ENCODE measurements at regions not wholly inside any gene's neighbourhood (a gene's known extent, or its start where the extent isn't known, plus 50 kb on each side); places are given as distances from the start of the nearest gene placed in this dataset.

DNA sequence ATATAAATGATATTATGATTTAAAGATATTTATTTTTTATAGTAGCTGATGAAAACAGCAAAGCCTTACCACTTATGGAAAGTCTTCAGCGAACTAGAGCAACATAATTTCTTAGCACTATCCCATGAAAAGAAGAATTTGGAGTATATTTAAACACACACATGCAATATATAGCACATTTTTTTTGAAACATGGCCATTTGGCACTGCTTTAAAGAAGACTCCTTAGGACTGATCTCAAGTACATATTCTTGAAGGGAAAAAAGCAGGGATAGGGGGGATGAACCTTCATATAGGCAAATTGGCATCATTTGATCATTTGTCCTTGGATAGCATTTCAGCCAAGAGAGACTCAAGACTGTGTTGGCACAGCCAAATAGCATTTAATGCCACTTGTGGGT lies 193.3 kb downstream of the ANKRD50 start:
- no peak overlapping the region for H3K4me3 ChIP-seq (replicated peaks in 1 of 2; ENCODE audit: low read depth in 2 of 2, low read length in 2 of 2)
- TF ChIP-seq, protein P1, sequence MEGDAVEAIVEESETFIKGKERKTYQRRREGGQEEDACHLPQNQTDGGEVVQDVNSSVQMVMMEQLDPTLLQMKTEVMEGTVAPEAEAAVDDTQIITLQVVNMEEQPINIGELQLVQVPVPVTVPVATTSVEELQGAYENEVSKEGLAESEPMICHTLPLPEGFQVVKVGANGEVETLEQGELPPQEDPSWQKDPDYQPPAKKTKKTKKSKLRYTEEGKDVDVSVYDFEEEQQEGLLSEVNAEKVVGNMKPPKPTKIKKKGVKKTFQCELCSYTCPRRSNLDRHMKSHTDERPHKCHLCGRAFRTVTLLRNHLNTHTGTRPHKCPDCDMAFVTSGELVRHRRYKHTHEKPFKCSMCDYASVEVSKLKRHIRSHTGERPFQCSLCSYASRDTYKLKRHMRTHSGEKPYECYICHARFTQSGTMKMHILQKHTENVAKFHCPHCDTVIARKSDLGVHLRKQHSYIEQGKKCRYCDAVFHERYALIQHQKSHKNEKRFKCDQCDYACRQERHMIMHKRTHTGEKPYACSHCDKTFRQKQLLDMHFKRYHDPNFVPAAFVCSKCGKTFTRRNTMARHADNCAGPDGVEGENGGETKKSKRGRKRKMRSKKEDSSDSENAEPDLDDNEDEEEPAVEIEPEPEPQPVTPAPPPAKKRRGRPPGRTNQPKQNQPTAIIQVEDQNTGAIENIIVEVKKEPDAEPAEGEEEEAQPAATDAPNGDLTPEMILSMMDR (IDR thresholded peaks at IDR 0.05; ENCODE audit: low read depth, low read length), result no peak
- DNase-seq (ENCODE audit: low read depth in 2 of 2), result no peak

DNA sequence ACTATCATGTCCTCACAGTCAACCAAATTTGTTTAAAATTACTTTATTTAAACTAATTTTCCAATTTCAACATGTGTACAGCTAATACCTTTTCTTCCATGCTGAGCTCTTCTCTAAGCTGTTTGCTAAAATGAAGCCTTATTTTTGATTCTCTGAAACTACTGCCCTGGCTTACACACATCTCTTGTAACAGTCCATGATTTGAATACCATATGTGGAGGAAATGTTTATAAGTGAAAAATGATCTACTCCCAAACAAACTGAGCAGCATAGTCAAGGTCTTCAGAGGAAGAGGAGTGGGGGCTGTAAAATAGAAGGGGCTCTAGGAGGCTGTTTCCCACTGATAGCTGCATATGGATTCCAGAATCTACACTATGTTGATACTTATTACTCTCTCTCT lies 188.7 kb downstream of the ANKRD50 start:
- no peak for DNase-seq (ENCODE audit: low read depth in 2 of 2)
- H3K4me3 ChIP-seq (replicated peaks in 1 of 2; ENCODE audit: low read depth in 2 of 2, low read length in 2 of 2), result no peak overlapping the region
- TF ChIP-seq, protein P1 (IDR thresholded peaks at IDR 0.05; ENCODE audit: low read depth, low read length), result no peak

DNA sequence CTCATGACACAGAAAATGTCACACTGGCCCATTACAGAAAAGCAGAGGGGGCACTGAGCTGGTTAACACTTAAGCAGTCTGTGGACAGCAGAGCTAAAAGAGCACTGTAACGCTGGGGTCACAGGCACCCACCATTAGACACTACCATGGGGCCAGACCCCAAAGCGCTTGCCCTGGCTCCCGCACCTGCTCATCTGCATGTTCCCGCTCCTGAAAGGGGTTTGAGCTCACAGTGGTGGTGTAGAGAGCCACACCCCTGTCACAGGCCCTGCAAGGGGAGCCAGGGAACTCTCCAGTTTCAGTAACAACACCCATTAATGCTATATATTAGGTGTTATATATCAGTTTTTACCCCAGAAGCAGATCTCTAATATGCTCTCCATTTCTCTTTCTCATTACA lies 187.0 kb downstream of the ANKRD50 start:
- DNase-seq (ENCODE audit: low read depth in 2 of 2), result no peak
- TF ChIP-seq, protein P1 (IDR thresholded peaks at IDR 0.05; ENCODE audit: low read depth, low read length), result no peak
- H3K4me3 ChIP-seq (replicated peaks in 1 of 2; ENCODE audit: low read depth in 2 of 2, low read length in 2 of 2), result no peak overlapping the region

DNA sequence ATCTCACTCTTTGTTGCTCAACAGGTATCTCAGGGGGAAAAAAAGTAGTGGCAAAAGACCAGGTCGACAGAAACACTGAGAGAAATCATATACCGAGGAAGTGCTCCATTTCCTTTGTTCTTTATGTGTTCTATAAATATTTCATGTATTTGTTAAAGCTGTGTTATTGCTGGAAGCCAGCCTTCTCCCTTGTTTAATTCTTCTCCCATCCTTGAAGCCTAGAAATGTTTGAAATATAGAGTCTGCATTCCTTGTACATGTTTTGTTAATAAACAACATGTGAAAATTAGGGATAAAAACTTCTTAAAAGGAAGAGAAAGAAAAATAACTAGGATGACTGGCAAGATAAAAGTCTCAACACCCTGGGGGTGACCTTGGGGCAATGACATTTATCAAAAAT lies 186.2 kb downstream of the ANKRD50 start:
- TF ChIP-seq, protein P1 (IDR thresholded peaks at IDR 0.05; ENCODE audit: low read depth, low read length), result no peak
- no peak for DNase-seq (ENCODE audit: low read depth in 2 of 2)

DNA sequence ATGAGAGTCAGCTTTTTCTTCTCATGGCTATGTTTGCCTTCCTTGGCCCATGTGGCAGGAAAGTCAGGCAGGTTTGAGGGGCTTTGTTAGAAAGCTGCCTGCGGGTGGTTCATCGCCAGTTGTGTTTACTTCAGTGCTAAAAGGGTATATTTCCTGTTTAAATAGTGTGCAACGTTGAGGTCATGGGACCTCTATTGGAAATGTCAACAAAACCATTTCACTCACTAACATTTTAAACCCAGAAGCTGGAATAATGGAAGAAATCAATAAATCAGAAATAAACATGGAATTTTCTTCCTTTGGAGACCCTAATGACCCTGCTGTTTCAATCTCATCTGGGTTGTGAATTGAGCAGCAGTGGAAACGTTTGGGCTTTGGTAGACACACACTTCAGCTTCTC lies 185.8 kb downstream of the ANKRD50 start:
- TF ChIP-seq, protein P1 (IDR thresholded peaks at IDR 0.05; ENCODE audit: low read depth, low read length), result no peak

More for the DNA sequence above, 186.2 kb downstream of the ANKRD50 start:
- no peak overlapping the region for H3K4me3 ChIP-seq (replicated peaks in 1 of 2; ENCODE audit: low read depth in 2 of 2, low read length in 2 of 2)

DNA sequence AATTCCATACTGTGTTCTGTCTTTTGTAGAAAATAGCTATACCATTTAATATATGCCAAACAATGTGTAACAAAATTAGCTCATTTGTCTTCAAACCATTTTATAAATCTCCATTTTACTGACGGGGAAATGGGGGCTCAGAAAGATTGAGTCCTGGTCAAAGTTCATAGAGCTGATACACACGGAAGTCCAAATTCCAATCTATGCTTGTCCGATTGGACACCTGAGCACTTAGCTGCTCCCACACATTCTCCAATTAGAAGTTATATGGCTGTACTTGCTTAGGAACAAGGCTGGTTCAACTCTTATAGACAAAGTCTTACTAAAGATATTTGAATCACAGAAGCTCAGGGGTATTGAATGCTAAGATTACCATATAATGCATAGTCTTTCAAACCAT lies 185.2 kb downstream of the ANKRD50 start:
- DNase-seq (ENCODE audit: low read depth in 2 of 2), result no peak
- TF ChIP-seq, protein P1 (IDR thresholded peaks at IDR 0.05; ENCODE audit: low read depth, low read length), result no peak
- H3K4me3 ChIP-seq (replicated peaks in 1 of 2; ENCODE audit: low read depth in 2 of 2, low read length in 2 of 2), result no peak overlapping the region

More for the DNA sequence above, 185.8 kb downstream of the ANKRD50 start:
- H3K4me3 ChIP-seq (replicated peaks in 1 of 2; ENCODE audit: low read depth in 2 of 2, low read length in 2 of 2), result no peak overlapping the region
- DNase-seq (ENCODE audit: low read depth in 2 of 2), result no peak

DNA sequence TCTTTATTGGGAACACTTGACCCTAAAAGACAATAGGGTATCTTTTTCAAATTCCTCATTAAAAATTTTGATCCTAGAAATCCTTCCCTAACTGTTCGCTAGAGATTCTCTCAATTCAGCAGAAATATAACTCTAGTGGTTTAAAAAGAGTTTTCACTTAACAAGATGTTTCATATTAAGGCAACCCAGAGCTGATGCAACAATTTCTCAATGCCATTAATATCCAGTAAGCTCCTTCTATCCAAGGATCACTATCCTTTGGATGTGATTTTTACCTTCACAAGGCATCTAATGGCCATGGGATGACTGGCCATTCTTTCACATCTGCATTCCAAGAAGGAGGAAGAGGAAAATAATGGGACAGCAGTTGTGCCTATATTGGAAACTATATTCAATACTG lies 183.4 kb downstream of the ANKRD50 start:
- DNase-seq (ENCODE audit: low read depth in 2 of 2), result no peak
- TF ChIP-seq, protein P1 (IDR thresholded peaks at IDR 0.05; ENCODE audit: low read depth, low read length), result no peak

More for the DNA sequence above, 183.4 kb downstream of the ANKRD50 start:
- H3K4me3 ChIP-seq (replicated peaks in 1 of 2; ENCODE audit: low read depth in 2 of 2, low read length in 2 of 2), result no peak overlapping the region
